ENCODE measurements at regions not wholly inside any gene's neighbourhood (a gene's known extent, or its start where the extent isn't known, plus 50 kb on each side); places are given as distances from the start of the nearest gene placed in this dataset.
A peak's percentile ranks its signal among the peaks of the same experiment; 100 is the strongest.

DNA sequence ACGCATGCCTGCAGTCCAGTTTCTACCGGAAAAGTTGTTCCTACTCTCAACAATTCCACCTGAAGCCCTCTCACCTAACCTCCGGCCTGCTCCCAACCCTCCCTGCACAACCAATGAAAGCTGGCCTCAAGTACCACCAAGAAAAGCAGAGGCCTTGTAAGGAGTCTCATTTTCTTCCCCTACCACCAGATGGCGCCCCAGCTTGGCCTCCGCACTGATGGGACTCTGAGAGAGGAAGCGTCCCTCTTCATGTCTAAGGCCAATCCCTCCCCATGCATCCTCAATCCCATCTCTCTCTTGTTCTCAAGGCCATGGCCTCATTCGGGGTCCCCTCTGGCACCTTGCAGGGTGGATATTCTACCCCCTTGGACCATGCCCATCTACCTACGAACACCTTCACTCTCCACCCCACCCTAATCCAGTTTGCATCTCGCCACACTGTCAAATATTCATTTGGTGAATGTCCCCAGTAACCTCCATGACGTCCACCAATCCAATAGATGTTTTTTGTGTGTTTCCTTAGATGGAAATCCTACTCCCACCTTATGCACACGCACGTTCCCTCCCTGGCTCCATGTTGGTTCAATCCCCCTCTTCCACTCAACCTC, 412.8 kb downstream of the ZNF536 start:
- H3K27me3 ChIP-seq (ENCODE audit: control insufficient read depth in 2 of 2, insufficient read depth in 2 of 2, low read length in 2 of 2): no peaks in the 10 kb centered on the region
- H3K9ac ChIP-seq (ENCODE audit: insufficient read depth, low read length, poor library complexity, severe bottlenecking): no peak overlapping the region
- no peak overlapping the region for H3K4me3 ChIP-seq (replicated peaks in 1 of 3; ENCODE audit: low read depth in 2 of 3, low read length in 3 of 3)
- peak overlapping the region; percentile 13 for H2AFZ ChIP-seq (ENCODE audit: insufficient read depth, low read depth, low read length, poor library complexity, severe bottlenecking)
- peaks cover 0 to 3% of the 10 kb centered on the region in 2 donors for H3K36me3 Mint-ChIP-seq
- peaks cover 3 to 8% (median 3%) of the 10 kb centered on the region in 3 donors for H3K27me3 Mint-ChIP-seq (ENCODE audit: low read depth in 3 of 3)
- H3K36me3 ChIP-seq (replicated peaks in 1 of 2; ENCODE audit: control insufficient read depth in 1 of 2, insufficient read depth in 2 of 2, low read length in 2 of 2): no peaks in the 10 kb centered on the region
- DNase-seq: peak; percentile 54 to 70 (median 59)
- no peaks in the 10 kb centered on the region for H3K79me2 ChIP-seq (ENCODE audit: insufficient read depth, low read length)
- 49% methylated on average over 7 of the region's 12 CpGs for WGBS (ENCODE audit: insufficient coverage)
- H3K9me3 Mint-ChIP-seq: peaks cover 0 to 3% (median 0%) of the 10 kb centered on the region in 7 donors
- no peaks in the 10 kb centered on the region for H3K9me3 ChIP-seq (replicated peaks in 1 of 2; ENCODE audit: control insufficient read depth in 1 of 2, insufficient read depth in 1 of 2, low read length in 2 of 2)
- intact Hi-C loops (cut with micrococcal nuclease): loop anchor here (2.0 kb wide), 2 partner anchors 572 to 1440 kb away; no protein-coding TSS in a partner anchor
- TF ChIP-seq, protein P1, sequence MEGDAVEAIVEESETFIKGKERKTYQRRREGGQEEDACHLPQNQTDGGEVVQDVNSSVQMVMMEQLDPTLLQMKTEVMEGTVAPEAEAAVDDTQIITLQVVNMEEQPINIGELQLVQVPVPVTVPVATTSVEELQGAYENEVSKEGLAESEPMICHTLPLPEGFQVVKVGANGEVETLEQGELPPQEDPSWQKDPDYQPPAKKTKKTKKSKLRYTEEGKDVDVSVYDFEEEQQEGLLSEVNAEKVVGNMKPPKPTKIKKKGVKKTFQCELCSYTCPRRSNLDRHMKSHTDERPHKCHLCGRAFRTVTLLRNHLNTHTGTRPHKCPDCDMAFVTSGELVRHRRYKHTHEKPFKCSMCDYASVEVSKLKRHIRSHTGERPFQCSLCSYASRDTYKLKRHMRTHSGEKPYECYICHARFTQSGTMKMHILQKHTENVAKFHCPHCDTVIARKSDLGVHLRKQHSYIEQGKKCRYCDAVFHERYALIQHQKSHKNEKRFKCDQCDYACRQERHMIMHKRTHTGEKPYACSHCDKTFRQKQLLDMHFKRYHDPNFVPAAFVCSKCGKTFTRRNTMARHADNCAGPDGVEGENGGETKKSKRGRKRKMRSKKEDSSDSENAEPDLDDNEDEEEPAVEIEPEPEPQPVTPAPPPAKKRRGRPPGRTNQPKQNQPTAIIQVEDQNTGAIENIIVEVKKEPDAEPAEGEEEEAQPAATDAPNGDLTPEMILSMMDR (IDR thresholded peaks at IDR 0.05): peak; percentile 86
- H3K4me1 Mint-ChIP-seq: peaks cover 33% of the 10 kb centered on the region
- H3K4me3 Mint-ChIP-seq: no peak overlapping the region
- no peak overlapping the region for H3K27ac ChIP-seq (ENCODE audit: low read depth in 1 of 2, low read length in 2 of 2)
- H3K27ac Mint-ChIP-seq: peak overlapping the region in 3 of 7 donors; percentile 2 to 81 (median 15)
- H3K4me2 ChIP-seq (replicated peaks; ENCODE audit: extremely low read depth, low read length, poor library complexity, severe bottlenecking): no peak overlapping the region
- H4K20me1 ChIP-seq (ENCODE audit: insufficient read depth, low read length): no peaks in the 10 kb centered on the region
- peaks cover 21 to 26% of the 10 kb centered on the region in 2 donors for H3K4me1 ChIP-seq (ENCODE audit: control insufficient read depth in 1 of 2, insufficient read depth in 2 of 2, low read length in 2 of 2)

DNA sequence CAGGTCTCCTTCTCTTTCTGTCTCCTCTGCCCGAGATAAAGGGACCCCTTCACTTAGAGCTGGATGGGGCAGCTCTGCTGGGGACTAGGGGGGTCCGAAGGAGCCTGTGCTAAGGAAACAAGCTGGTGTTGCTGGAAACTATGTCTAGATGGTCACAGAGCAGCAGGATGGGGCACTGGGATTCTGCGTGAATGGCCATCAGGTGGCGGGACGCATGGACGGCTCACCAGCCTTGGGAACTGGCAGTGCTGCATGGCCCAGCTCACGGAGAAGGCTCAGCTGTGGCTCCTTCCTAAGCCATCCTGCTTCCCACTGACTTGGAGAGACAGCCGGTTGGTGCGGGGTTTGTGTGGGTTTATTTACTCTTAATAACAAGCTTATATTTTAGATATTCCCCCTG, 411.8 kb downstream of the ZNF536 start:
- Mint-ChIP-seq H3K36me3 (peaks cover 0 to 3% of the 10 kb centered on the region in 2 donors), H3K9me3 (no peaks in the 10 kb centered on the region), H3K4me1 (peaks cover 23% of the 10 kb centered on the region), H3K27ac (no peak overlapping the region), H3K27me3 (ENCODE audit: low read depth in 3 of 3) (peaks cover 3 to 8% (median 3%) of the 10 kb centered on the region in 3 donors), H3K4me3 (no peak overlapping the region)
- no peaks in the 10 kb centered on the region for H3K36me3 ChIP-seq (replicated peaks in 1 of 2; ENCODE audit: control insufficient read depth in 1 of 2, insufficient read depth in 2 of 2, low read length in 2 of 2)
- DNase-seq: no peak
- no peak overlapping the region for H3K9ac ChIP-seq (ENCODE audit: insufficient read depth, low read length, poor library complexity, severe bottlenecking)
- no peak overlapping the region for H3K4me2 ChIP-seq (replicated peaks; ENCODE audit: extremely low read depth, low read length, poor library complexity, severe bottlenecking)
- H4K20me1 ChIP-seq (ENCODE audit: insufficient read depth, low read length): no peaks in the 10 kb centered on the region
- H3K4me3 ChIP-seq (replicated peaks in 1 of 3; ENCODE audit: low read depth in 2 of 3, low read length in 3 of 3): no peak overlapping the region
- no peaks in the 10 kb centered on the region for H3K79me2 ChIP-seq (ENCODE audit: insufficient read depth, low read length)
- 96% methylated on average over 6 of the region's 9 CpGs for WGBS (ENCODE audit: insufficient coverage)
- no peaks in the 10 kb centered on the region for H3K27me3 ChIP-seq (ENCODE audit: control insufficient read depth in 2 of 2, insufficient read depth in 2 of 2, low read length in 2 of 2)
- no peak overlapping the region for H3K27ac ChIP-seq (ENCODE audit: low read depth in 1 of 2, low read length in 2 of 2)
- TF ChIP-seq, protein P1 (IDR thresholded peaks at IDR 0.05): no peak
- intact Hi-C loops (cut with micrococcal nuclease): loop anchor here (2.0 kb wide), 2 partner anchors 573 to 1441 kb away; no protein-coding TSS in a partner anchor
- H3K9me3 ChIP-seq (replicated peaks in 1 of 2; ENCODE audit: control insufficient read depth in 1 of 2, insufficient read depth in 1 of 2, low read length in 2 of 2): no peaks in the 10 kb centered on the region
- no peak overlapping the region for H2AFZ ChIP-seq (ENCODE audit: insufficient read depth, low read depth, low read length, poor library complexity, severe bottlenecking)
- H3K4me1 ChIP-seq (ENCODE audit: control insufficient read depth in 1 of 2, insufficient read depth in 2 of 2, low read length in 2 of 2): peaks cover 11 to 16% of the 10 kb centered on the region in 2 donors
